Endothelial cell of umbilical vein (primary cell): ENCODE measurements at regions not wholly inside any gene's neighbourhood (a gene's known extent, or its start where the extent isn't known, plus 50 kb on each side); places are given as distances from the start of the nearest gene placed in this dataset.

Source experiments
- BruUV-seq: library from RNA; stranded (reverse); fragments of 400-500 nt; replicated peaks from 2 replicates; lab custom pipeline; 2021; lab: Mats Ljungman, UMichigan
- CTCF ChIA-PET: fragments of 300-600, 350-600 bp; sonication (Branson Sonifier 250); formaldehyde crosslinking; loops from one replicate; lab custom pipeline; 2021; ENCODE audit warnings: antibody characterized with exemption, inconsistent platforms; lab: Charles Lee
- POLR2A ChIA-PET: fragments of 300-600, 350-600 bp; sonication (Branson Sonifier 250); formaldehyde crosslinking; loops from one replicate; lab custom pipeline; 2021; ENCODE audit warnings: antibody characterized with exemption, inconsistent platforms; lab: Charles Lee
- DNase-seq: peaks from one replicate; pipeline ENCODE4 v3.0.0-alpha.2; 2011; ENCODE audit warnings: low read depth, low spot score
- FAIRE-seq: peaks from 2 replicates; lab custom pipeline; 2011; peaks lifted over from hg19 to GRCh38; lab: Jason Lieb, UNC
- H2AFZ ChIP-seq: 2 replicates; pipeline ENCODE4 v1.6.0; 2012; ENCODE audit warnings: low read depth, low read length, control low read depth, inconsistent platforms
- H3K27ac ChIP-seq: 2 replicates; pipeline ENCODE4 v1.5.1; 2011; ENCODE audit warnings: low read depth, mild to moderate bottlenecking, control low read depth, low read length, moderate library complexity; ENCODE audit not compliant: insufficient read depth
- H3K27me3 ChIP-seq, 2 experiments: 2 replicates each; pipeline versions ENCODE4 v1.6.0 to v1.6.1; 2011; ENCODE audit warnings: low read length in 2 of 2, mixed read lengths in 1 of 2; ENCODE audit not compliant: control insufficient read depth in 2 of 2, insufficient read depth in 2 of 2
- H3K36me3 ChIP-seq, 2 experiments: 2 replicates in 1 of 2; 3 replicates in 1 of 2; pipeline ENCODE4 v1.5.1; 2011; ENCODE audit warnings: low read length in 2 of 2, mild to moderate bottlenecking in 1 of 2, moderate library complexity in 1 of 2; ENCODE audit not compliant: control insufficient read depth in 2 of 2, insufficient read depth in 2 of 2; ENCODE audit errors: extremely low read depth in 1 of 2
- H3K4me1 ChIP-seq: 3 replicates; pipeline ENCODE4 v1.5.1; 2011; ENCODE audit warnings: mild to moderate bottlenecking, low read length; ENCODE audit not compliant: control insufficient read depth, insufficient read depth; ENCODE audit errors: extremely low read depth
- H3K4me2 ChIP-seq: 2 replicates; pipeline ENCODE4 v1.6.1; 2011; ENCODE audit warnings: low read length, control low read depth, mixed read lengths; ENCODE audit not compliant: insufficient read depth
- H3K4me3 ChIP-seq, 3 experiments: fragments of 200-600 bp in 1 of 3; sonication (generic), shearing (Covaris generic) in 1 of 3; replicated peaks in 1 of 3; 2 replicates each; pipeline ENCODE4 v1.5.1; 2011 to 2016; ENCODE audit warnings: control low read depth in 3 of 3, low read length in 3 of 3, mild to moderate bottlenecking in 2 of 3, inconsistent platforms in 1 of 3, low read depth in 1 of 3, moderate library complexity in 1 of 3; ENCODE audit not compliant: insufficient read depth in 1 of 3
- H3K79me2 ChIP-seq: 2 replicates; pipeline ENCODE4 v1.6.0; 2012; ENCODE audit warnings: low read length, inconsistent platforms; ENCODE audit not compliant: control insufficient read depth, insufficient read depth
- H3K9ac ChIP-seq: replicated peaks from 2 replicates; pipeline ENCODE3; 2011; ENCODE audit warnings: low read length, control low read depth; ENCODE audit not compliant: insufficient read depth; ENCODE audit errors: extremely low read depth
- H3K9me1 ChIP-seq: replicated peaks from 3 replicates; pipeline ENCODE4 v1.6.0; 2011; ENCODE audit warnings: mild to moderate bottlenecking, low read length; ENCODE audit not compliant: control insufficient read depth, insufficient read depth; ENCODE audit errors: extremely low read depth
- H3K9me3 ChIP-seq: replicated peaks from 2 replicates; pipeline ENCODE4 v1.5.1; 2012; ENCODE audit warnings: low read length, inconsistent platforms; ENCODE audit not compliant: control insufficient read depth, insufficient read depth
- H4K20me1 ChIP-seq: replicated peaks from 2 replicates; pipeline ENCODE3; 2011; ENCODE audit warnings: mild to moderate bottlenecking, low read length; ENCODE audit not compliant: control insufficient read depth, insufficient read depth; ENCODE audit errors: extremely low read depth
- CTCF ChIP-seq, 2 donors: IDR thresholded peaks; 1 replicate in 1 of 2; 2 replicates in 1 of 2; pipeline ENCODE4 v1.5.1; 2011; ENCODE audit warnings: low read length in 2 of 2, mild to moderate bottlenecking in 2 of 2, moderate library complexity in 2 of 2, control low read depth in 1 of 2, inconsistent platforms in 1 of 2, low read depth in 1 of 2; ENCODE audit not compliant: insufficient read depth in 1 of 2; ENCODE audit errors: extremely low read depth in 1 of 2
- EZH2 ChIP-seq: IDR thresholded peaks from 2 replicates; pipeline ENCODE4 v1.6.1; 2012; ENCODE audit warnings: borderline replicate concordance, low read depth, mild to moderate bottlenecking, moderate library complexity, low read length, inconsistent platforms; ENCODE audit not compliant: severe bottlenecking
- FOS ChIP-seq: IDR thresholded peaks from 2 replicates; pipeline ENCODE4 v1.6.1; 2011; ENCODE audit warnings: mild to moderate bottlenecking, low read length, moderate library complexity, borderline replicate concordance; ENCODE audit not compliant: insufficient read depth
- GATA2 ChIP-seq: IDR thresholded peaks from 2 replicates; pipeline ENCODE4 v1.7.0; 2011; ENCODE audit warnings: low read depth, mild to moderate bottlenecking, moderate library complexity, mixed read lengths, low read length; ENCODE audit not compliant: insufficient read length, insufficient read depth
- JUN ChIP-seq: IDR thresholded peaks from 2 replicates; pipeline ENCODE4 v1.6.1; 2011; ENCODE audit warnings: borderline replicate concordance, low read depth; ENCODE audit not compliant: insufficient read length, insufficient read depth
- MAX ChIP-seq: IDR thresholded peaks from 2 replicates; pipeline ENCODE4 v1.6.1; 2011; ENCODE audit not compliant: insufficient read depth, insufficient read length
- POLR2AphosphoS5 ChIP-seq: IDR thresholded peaks from 2 replicates; pipeline ENCODE4 v1.6.1; 2012; ENCODE audit warnings: low read depth, mild to moderate bottlenecking, control low read depth, low read length, moderate library complexity; ENCODE audit not compliant: insufficient read depth
- dilution Hi-C: fragments of 300-500 bp; cut with MboI; formaldehyde crosslinking; loops from one replicate; pipeline ENCODE4 v1.15.0; 2019; ENCODE audit warnings: low sequenced_read_pairs; ENCODE audit not compliant: extremely low pct_ligation_motif_present
- intact Hi-C: fragments of 100-400 bp; cut with micrococcal nuclease; formaldehyde crosslinking; loops from one replicate; pipeline ENCODE4 v1.10.0; 2022

- FAIRE-seq (peak; percentile 88), DNase-seq (peak; percentile 63)
- Histone ChIP-seq H3K9me1 (no peaks in the 10 kb centered on the region), H3K9me3 (no peaks in the 10 kb centered on the region), H4K20me1 (no peaks in the 10 kb centered on the region), H3K4me1 (peaks cover 26% of the 10 kb centered on the region), H3K9ac (peak overlapping the region; percentile 52), H3K4me3 (no peak overlapping the region), H3K36me3 (no peaks in the 10 kb centered on the region), H2AFZ (peak overlapping the region; percentile 60), H3K79me2 (no peaks in the 10 kb centered on the region), H3K4me2 (peak overlapping the region; percentile 44), H3K27me3 (no peaks in the 10 kb centered on the region), H3K27ac (peak overlapping the region; percentile 92)
- intact Hi-C loops (loop anchor here (1.0 to 2.0 kb wide), 5 partner anchors 23 to 151 kb away; partner anchors contain the start of gene ZFAND5), dilution Hi-C loops (no loop called here)
- BruUV-seq: no TSS peak
- no peak for TF ChIP-seq MAX
- peak; percentile 71 for TF ChIP-seq FOS
- peak; percentile 74 for TF ChIP-seq GATA2
- peak; percentile 57 for TF ChIP-seq POLR2AphosphoS5
- peak; percentile 63 for TF ChIP-seq JUN
- no peak for TF ChIP-seq EZH2
- no peak for TF ChIP-seq CTCF (IDR thresholded peaks at IDR 0.05; ENCODE audit: extremely low read depth in 1 of 2, insufficient read depth in 1 of 2, low read depth in 1 of 2, low read length in 2 of 2)
- CTCF ChIA-PET: no interaction called here
- POLR2A ChIA-PET: interaction anchor here (0.6 to 2.1 kb wide), 2 partner anchors 36 to 77 kb away, joined by 7 to 10 read pairs; partner anchors contain the start of gene ZFAND5
Observed at GRCh38 chr9:72441848-72442607, 77.0 kb upstream of the ZFAND5 start.
